ENCODE measurements at regions not wholly inside any gene's neighbourhood (a gene's known extent, or its start where the extent isn't known, plus 50 kb on each side); places are given as distances from the start of the nearest gene placed in this dataset.

- TF ChIP-seq EZH2 (IDR thresholded peaks at IDR 0.05; ENCODE audit: borderline replicate concordance, low read depth, low read length, poor library complexity, severe bottlenecking) (no peak), CTCF (conservative IDR thresholded peaks at IDR 0.05; ENCODE audit: low read depth, low read length) (no peak)
- H3K4me3 ChIP-seq (ENCODE audit: low read depth, low read length, poor library complexity, severe bottlenecking): no peak overlapping the region
- no peaks in the 10 kb centered on the region for H3K36me3 ChIP-seq (ENCODE audit: insufficient read depth, low read length, poor library complexity, severe bottlenecking)
- ChIA-PET POLR2A (ENCODE audit: low non-redundant PET) (no interaction called here), CTCF (no interaction called here)
- no peaks in the 10 kb centered on the region for H3K4me1 ChIP-seq (ENCODE audit: insufficient read depth, low read length, poor library complexity, severe bottlenecking)
- intact Hi-C loops (cut with micrococcal nuclease; ENCODE audit: unreplicated experiment): no loop called here
- DNase-seq (ENCODE audit: low spot score): no peak
- no TSS peak for BruUV-seq (replicated peaks)
- no peaks in the 10 kb centered on the region for H3K27me3 ChIP-seq (replicated peaks; ENCODE audit: insufficient read depth, low read depth, low read length, poor library complexity)
- H3K9me3 ChIP-seq (ENCODE audit: low read depth, low read length, poor library complexity, severe bottlenecking): peaks cover 7% of the 10 kb centered on the region
- no peak overlapping the region for H3K27ac ChIP-seq (ENCODE audit: low read depth, low read length, poor library complexity, severe bottlenecking)
Measured at GRCh38 chr2:34825686-34826085, 1226.6 kb upstream of the FAM98A start.

GRCh38 chr2:34822616-34823015 lies 1223.5 kb upstream of the FAM98A start:
- POLR2A ChIA-PET (ENCODE audit: low non-redundant PET): no interaction called here
- TF ChIP-seq EZH2 (IDR thresholded peaks at IDR 0.05; ENCODE audit: borderline replicate concordance, low read depth, low read length, poor library complexity, severe bottlenecking) (no peak), CTCF (conservative IDR thresholded peaks at IDR 0.05; ENCODE audit: low read depth, low read length) (no peak)
- no peak overlapping the region for H3K27ac ChIP-seq (ENCODE audit: low read depth, low read length, poor library complexity, severe bottlenecking)
- CTCF ChIA-PET: no interaction called here
- DNase-seq (ENCODE audit: low spot score): no peak
- no peaks in the 10 kb centered on the region for H3K27me3 ChIP-seq (replicated peaks; ENCODE audit: insufficient read depth, low read depth, low read length, poor library complexity)
- no peaks in the 10 kb centered on the region for H3K9me3 ChIP-seq (ENCODE audit: low read depth, low read length, poor library complexity, severe bottlenecking)
- intact Hi-C loops (cut with micrococcal nuclease; ENCODE audit: unreplicated experiment): no loop called here
- no peaks in the 10 kb centered on the region for H3K36me3 ChIP-seq (ENCODE audit: insufficient read depth, low read length, poor library complexity, severe bottlenecking)
- no peak overlapping the region for H3K4me3 ChIP-seq (ENCODE audit: low read depth, low read length, poor library complexity, severe bottlenecking)
- no peaks in the 10 kb centered on the region for H3K4me1 ChIP-seq (ENCODE audit: insufficient read depth, low read length, poor library complexity, severe bottlenecking)
- BruUV-seq (replicated peaks): no TSS peak

GRCh38 chr2:34815052-34815741 lies 1216.1 kb upstream of the FAM98A start:
- no peak overlapping the region for H3K4me3 ChIP-seq (ENCODE audit: low read depth, low read length, poor library complexity, severe bottlenecking)
- POLR2A ChIA-PET (ENCODE audit: low non-redundant PET): no interaction called here
- CTCF ChIA-PET: no interaction called here
- no peaks in the 10 kb centered on the region for H3K9me3 ChIP-seq (ENCODE audit: low read depth, low read length, poor library complexity, severe bottlenecking)
- H3K4me1 ChIP-seq (ENCODE audit: insufficient read depth, low read length, poor library complexity, severe bottlenecking): no peaks in the 10 kb centered on the region
- H3K36me3 ChIP-seq (ENCODE audit: insufficient read depth, low read length, poor library complexity, severe bottlenecking): no peaks in the 10 kb centered on the region
- H3K27ac ChIP-seq (ENCODE audit: low read depth, low read length, poor library complexity, severe bottlenecking): no peak overlapping the region
- no peak for DNase-seq (ENCODE audit: low spot score)
- BruUV-seq (replicated peaks): no TSS peak
- no peaks in the 10 kb centered on the region for H3K27me3 ChIP-seq (replicated peaks; ENCODE audit: insufficient read depth, low read depth, low read length, poor library complexity)
- intact Hi-C loops (cut with micrococcal nuclease; ENCODE audit: unreplicated experiment): no loop called here
- TF ChIP-seq EZH2 (IDR thresholded peaks at IDR 0.05; ENCODE audit: borderline replicate concordance, low read depth, low read length, poor library complexity, severe bottlenecking): no peak
- no peak for TF ChIP-seq CTCF (conservative IDR thresholded peaks at IDR 0.05; ENCODE audit: low read depth, low read length)
